Fibroblast of the aortic adventitia (primary cell): ENCODE measurements at regions not wholly inside any gene's neighbourhood (a gene's known extent, or its start where the extent isn't known, plus 50 kb on each side); places are given as distances from the start of the nearest gene placed in this dataset.
"Not testable (repeated sequence)": the region's sequence is repeated elsewhere in the genome, so short reads cannot be mapped to it uniquely, and the experiment has no call there.

ENCODE experiments used
- DNase-seq: peaks from one replicate; pipeline ENCODE4 v3.0.0-alpha.2; 2010; ENCODE audit warnings: low read depth
- H3K4me3 ChIP-seq: 2 replicates; pipeline ENCODE4 v1.5.1; 2011; ENCODE audit warnings: low read depth, mild to moderate bottlenecking, control low read depth, low read length, moderate library complexity
- TF ChIP-seq, protein P1 (sequence below): IDR thresholded peaks from 2 replicates; pipeline ENCODE4 v1.5.1; 2011; ENCODE audit warnings: mild to moderate bottlenecking, low read length, control low read depth, inconsistent platforms; ENCODE audit not compliant: insufficient read depth

DNA sequence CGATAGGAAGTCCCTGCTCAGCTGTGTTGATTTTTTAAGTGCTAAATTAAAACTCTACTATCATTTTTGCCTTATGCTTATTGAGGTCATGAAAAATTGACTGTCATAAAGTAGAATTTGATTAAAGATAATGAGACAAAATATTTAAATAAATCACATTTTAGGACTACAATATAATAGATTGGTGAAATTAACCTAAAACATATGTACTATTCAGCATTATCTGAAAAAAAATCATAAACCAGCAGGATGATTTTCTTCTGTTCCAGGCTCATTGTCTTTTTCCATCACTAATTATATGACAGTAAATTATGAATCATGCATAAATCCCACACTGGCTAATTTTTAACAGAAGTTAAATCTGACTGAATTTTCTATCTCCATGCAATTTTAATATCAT, 373.6 kb upstream of the NRSN1 start:
- no peak for DNase-seq
- no peak overlapping the region for H3K4me3 ChIP-seq
- TF ChIP-seq, protein P1, sequence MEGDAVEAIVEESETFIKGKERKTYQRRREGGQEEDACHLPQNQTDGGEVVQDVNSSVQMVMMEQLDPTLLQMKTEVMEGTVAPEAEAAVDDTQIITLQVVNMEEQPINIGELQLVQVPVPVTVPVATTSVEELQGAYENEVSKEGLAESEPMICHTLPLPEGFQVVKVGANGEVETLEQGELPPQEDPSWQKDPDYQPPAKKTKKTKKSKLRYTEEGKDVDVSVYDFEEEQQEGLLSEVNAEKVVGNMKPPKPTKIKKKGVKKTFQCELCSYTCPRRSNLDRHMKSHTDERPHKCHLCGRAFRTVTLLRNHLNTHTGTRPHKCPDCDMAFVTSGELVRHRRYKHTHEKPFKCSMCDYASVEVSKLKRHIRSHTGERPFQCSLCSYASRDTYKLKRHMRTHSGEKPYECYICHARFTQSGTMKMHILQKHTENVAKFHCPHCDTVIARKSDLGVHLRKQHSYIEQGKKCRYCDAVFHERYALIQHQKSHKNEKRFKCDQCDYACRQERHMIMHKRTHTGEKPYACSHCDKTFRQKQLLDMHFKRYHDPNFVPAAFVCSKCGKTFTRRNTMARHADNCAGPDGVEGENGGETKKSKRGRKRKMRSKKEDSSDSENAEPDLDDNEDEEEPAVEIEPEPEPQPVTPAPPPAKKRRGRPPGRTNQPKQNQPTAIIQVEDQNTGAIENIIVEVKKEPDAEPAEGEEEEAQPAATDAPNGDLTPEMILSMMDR, result no peak

DNA sequence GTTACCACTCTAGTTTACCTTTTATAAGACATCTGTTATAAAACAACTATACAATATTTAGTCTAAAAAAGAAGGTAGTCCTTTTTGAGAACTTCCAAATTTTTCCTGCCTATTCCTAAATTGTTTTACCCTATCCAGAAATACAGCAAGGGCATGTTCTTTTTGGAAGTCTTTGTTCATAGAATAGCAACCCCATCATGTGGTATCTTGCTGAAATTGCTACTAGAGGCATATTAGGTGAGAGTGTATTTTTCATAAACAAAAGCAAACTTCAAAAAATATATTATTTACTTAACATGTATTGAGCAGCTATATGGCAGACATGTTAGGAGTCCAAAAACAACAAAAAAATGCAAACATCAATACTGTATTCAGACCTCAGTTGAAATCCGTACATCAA, 371.8 kb upstream of the NRSN1 start:
- no peak for DNase-seq
- TF ChIP-seq, protein P1, result no peak
- H3K4me3 ChIP-seq, result no peak overlapping the region

DNA sequence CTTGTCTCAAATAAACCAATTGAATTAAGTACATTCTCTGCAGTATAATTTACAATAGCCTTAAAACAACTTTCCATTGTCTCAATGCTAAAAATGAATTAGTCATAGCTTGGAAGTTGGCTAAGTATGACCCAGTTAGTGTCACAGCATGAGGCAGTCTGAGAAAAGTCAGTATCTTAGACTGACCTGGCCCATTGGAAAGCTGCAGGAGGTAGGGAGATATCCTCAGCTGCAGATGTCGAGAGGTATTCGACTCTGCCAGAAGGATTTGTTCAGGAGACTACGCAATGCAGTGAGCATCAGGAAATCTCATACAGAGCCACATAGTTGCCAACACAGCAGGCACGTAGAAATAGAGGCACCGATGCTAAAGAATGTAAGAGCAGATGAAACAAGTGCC, 350.9 kb upstream of the NRSN1 start:
- DNase-seq, result no peak
- no peak overlapping the region for H3K4me3 ChIP-seq
- TF ChIP-seq, protein P1, result no peak

DNA sequence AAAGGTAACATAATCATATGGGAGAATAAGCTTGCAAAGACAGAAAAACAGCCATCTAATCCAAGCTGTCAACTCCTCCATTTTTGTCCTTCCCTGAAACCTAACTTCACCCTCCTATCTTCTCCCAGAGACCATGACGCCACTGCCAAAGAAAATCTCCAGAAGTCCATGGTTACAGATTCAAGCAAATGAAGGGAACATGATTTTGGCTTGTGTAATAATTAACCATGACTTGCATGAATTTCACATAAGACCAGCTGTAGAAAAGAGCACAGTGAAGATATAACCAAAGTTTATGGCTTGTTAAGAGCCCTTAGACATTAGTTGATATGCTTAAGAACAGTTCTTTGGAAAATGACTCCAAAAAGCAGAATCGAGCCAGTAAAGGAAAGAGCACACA, 342.1 kb upstream of the NRSN1 start:
- no peak for DNase-seq

DNA sequence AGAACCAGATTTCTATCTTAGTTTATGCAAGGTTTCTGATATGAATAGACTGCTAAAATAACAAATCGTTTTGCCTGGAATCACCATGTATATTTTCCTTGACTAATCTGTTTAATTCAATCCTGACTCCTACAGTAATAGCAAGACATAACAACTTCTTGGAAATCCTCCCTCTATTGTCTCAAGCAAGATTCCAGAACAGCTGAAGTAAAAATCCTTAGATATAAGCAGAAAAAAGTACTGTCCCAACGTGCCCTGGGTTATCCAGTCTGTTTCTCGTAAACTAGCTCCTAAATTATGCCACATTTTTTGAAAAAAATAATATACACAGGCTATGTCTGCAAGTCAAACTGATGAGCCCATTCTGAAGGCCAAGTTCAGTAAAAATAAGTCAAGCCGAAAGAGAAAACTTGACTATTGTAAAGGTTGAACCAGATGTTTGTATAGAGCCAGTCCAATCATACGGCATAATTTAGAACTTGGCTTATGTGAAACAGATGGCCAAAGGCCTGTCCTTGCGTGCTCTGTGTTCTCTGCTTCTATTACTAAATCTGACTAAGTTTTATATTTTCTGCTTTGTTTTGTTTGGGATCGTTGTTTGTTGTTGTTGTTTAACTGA, 341.6 kb upstream of the NRSN1 start:
- TF ChIP-seq, protein P1, result no peak
- peak; percentile 12 for DNase-seq
- no peak overlapping the region for H3K4me3 ChIP-seq

More for the DNA sequence above, 342.1 kb upstream of the NRSN1 start:
- H3K4me3 ChIP-seq, result no peak overlapping the region
- TF ChIP-seq, protein P1, result no peak

DNA sequence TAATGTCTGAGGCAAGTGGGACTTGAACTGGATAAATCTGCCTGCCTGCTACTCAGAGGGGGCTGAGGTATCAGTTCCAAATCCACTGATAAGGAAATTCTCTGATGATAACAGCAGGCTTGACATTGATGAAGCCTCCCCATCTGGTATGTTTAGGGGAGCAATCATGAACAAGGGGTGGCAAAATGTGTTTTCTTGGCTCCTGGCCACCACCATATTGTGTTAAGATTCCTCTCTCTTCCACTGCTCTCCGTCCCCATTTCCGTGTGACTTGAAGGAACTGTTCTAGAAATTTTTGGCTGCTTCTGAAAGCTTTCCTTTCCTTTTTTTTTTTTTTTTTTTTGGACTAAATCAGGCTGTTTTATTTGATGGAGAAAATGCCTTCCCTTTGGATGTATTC, 335.3 kb upstream of the NRSN1 start:
- TF ChIP-seq, protein P1, result no peak
- no peak for DNase-seq
- H3K4me3 ChIP-seq, result no peak overlapping the region

DNA sequence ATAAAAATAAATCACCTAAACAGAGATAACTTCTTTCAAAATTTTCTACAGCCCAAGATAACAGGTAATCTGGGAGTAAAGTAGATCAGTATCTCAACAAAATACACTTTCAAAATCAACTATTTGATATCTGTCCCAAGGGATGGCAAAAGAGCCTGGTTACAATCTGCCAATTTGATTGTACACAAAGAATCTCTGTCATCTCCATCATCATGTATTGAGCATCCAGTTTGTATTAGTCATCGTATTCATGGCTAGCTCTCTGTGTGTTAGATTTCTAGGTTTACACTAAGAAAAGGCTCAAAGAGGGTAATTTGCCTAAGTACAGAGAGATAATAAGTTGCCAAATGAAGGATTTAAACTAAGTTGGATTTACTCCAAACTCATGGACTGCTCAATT, 329.0 kb upstream of the NRSN1 start:
- DNase-seq, result no peak
- TF ChIP-seq, protein P1, result no peak
- no peak overlapping the region for H3K4me3 ChIP-seq

DNA sequence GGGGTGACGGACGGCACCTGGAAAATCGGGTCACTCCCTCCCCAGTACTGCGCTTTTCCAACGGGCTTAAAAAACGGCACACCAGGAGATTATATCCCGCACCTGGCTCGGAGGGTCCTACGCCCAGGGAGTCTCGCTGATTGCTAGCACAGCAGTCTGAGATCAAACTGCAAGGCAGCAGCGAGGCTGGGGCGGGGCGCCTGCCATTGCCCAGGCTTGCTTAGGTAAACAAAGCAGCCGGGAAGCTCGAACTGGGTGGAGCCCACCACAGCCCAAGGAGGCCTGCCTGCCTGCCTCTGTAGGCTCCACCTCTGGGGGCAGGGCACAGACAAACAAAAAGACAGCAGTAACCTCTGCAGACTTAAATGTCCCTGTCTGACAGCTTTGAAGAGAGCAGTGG, 321.7 kb upstream of the NRSN1 start:
- DNase-seq, H3K4me3 ChIP-seq: not testable (repeated sequence)

DNA sequence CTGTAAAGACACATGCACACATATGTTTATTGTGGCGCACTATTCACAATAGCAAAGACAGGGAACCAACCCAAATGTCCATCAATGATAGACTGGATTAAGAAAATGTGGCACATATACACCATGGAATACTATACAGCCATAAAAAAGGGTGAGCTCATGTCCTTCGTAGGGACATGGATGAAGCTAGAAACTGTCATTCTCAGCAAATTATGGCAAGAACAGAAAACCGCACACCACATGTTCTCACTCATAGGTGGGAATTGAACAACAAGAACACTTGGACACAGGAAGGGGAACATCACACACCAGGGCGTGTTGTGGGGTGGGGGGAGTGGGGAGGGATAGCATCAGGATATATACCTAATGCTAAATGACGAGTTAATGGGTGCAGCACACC, 304.9 kb upstream of the NRSN1 start:
- DNase-seq, H3K4me3 ChIP-seq: not testable (repeated sequence)
